ENCODE measurements at regions not wholly inside any gene's neighbourhood (a gene's known extent, or its start where the extent isn't known, plus 50 kb on each side); places are given as distances from the start of the nearest gene placed in this dataset.
"Not testable (repeated sequence)": the region's sequence is repeated elsewhere in the genome, so short reads cannot be mapped to it uniquely, and the experiment has no call there.

- TF ChIP-seq POLR2A (IDR thresholded peaks at IDR 0.05; ENCODE audit: low read depth, low read length); POLR2AphosphoS5 (IDR thresholded peaks at IDR 0.05; ENCODE audit: low read depth, low read length); TAF1 (IDR thresholded peaks at IDR 0.05; ENCODE audit: low read depth, low read length); PAX5 (IDR thresholded peaks at IDR 0.05; ENCODE audit: insufficient read depth, low read length, severe bottlenecking): not testable (repeated sequence)
These were observed 67.9 kb upstream of the NPAS2 start for GRCh38 chr2:100751871-100752625.
